ENCODE measurements at regions not wholly inside any gene's neighbourhood (a gene's known extent, or its start where the extent isn't known, plus 50 kb on each side); places are given as distances from the start of the nearest gene placed in this dataset.

GRCh38 chr2:195451160-195451559, 205.9 kb upstream of the SLC39A10 start:
- ChIA-PET CTCF (no interaction called here), POLR2A (interaction anchor here (0.7 kb wide), 1 partner anchor 111 kb away, joined by 8 read pairs; no protein-coding TSS in a partner anchor)
- H3K27me3 ChIP-seq (replicated peaks in 1 of 4; ENCODE audit: control extremely low read depth in 1 of 4, control insufficient read depth in 3 of 4, insufficient read depth in 4 of 4, low read length in 3 of 4), result no peaks in the 10 kb centered on the region
- no peaks in the 10 kb centered on the region for H3K4me1 ChIP-seq (ENCODE audit: control insufficient read depth in 2 of 2, insufficient read depth in 2 of 2, low read length in 2 of 2)
- no peak overlapping the region for H3K4me3 ChIP-seq (ENCODE audit: control extremely low read depth in 1 of 5, extremely low read depth in 1 of 5, insufficient read depth in 1 of 5, low read depth in 2 of 5, low read length in 4 of 5)
- Mint-ChIP-seq H3K4me3 (no peak overlapping the region), H3K27ac (no peak overlapping the region), H3K27me3 (no peaks in the 10 kb centered on the region), H3K9me3 (ENCODE audit: insufficient read depth) (no peaks in the 10 kb centered on the region), H3K4me1 (no peaks in the 10 kb centered on the region)
- no peak overlapping the region for H3K9ac ChIP-seq (ENCODE audit: low read length)
- DNase-seq (no peak), ATAC-seq (ENCODE audit: low read depth) (no peak)
- no peak overlapping the region for H3K27ac ChIP-seq (ENCODE audit: low read length in 2 of 2)
- H4K20me1 ChIP-seq (ENCODE audit: control insufficient read depth, insufficient read depth, low read length, poor library complexity, severe bottlenecking), result no peaks in the 10 kb centered on the region
- intact Hi-C loops (cut with micrococcal nuclease), result no loop called here
- no peaks in the 10 kb centered on the region for H3K36me3 ChIP-seq (replicated peaks in 1 of 2; ENCODE audit: control extremely low read depth in 1 of 2, control insufficient read depth in 1 of 2, extremely low read depth in 1 of 2, insufficient read depth in 2 of 2, low read length in 1 of 2)
- 90% methylated on average over 2 of the region's 4 CpGs for WGBS (ENCODE audit: insufficient coverage)
- H3K9me3 ChIP-seq (ENCODE audit: control extremely low read depth in 1 of 3, control insufficient read depth in 2 of 3, insufficient read depth in 1 of 3, low read length in 2 of 3), result peaks cover 0 to 3% (median 0%) of the 10 kb centered on the region in 3 donors
- no peak overlapping the region for H3K4me2 ChIP-seq (replicated peaks; ENCODE audit: low read depth, low read length, poor library complexity, severe bottlenecking)
- no peaks in the 10 kb centered on the region for H3K79me2 ChIP-seq (ENCODE audit: control insufficient read depth, insufficient read depth, low read length)
- TF ChIP-seq EZH2 (IDR thresholded peaks at IDR 0.05; ENCODE audit: borderline replicate concordance, insufficient read depth, low read depth, low read length, poor library complexity, severe bottlenecking) (no peak), CTCF (IDR thresholded peaks at IDR 0.05) (no peak)
- H2AFZ ChIP-seq (ENCODE audit: insufficient read depth, low read depth, low read length, poor library complexity, severe bottlenecking), result no peak overlapping the region

GRCh38 chr2:195450552-195451113, 206.4 kb upstream of the SLC39A10 start:
- Histone ChIP-seq H3K79me2 (ENCODE audit: control insufficient read depth, insufficient read depth, low read length) (no peaks in the 10 kb centered on the region), H3K4me3 (ENCODE audit: control extremely low read depth in 1 of 5, extremely low read depth in 1 of 5, insufficient read depth in 1 of 5, low read depth in 2 of 5, low read length in 4 of 5) (no peak overlapping the region), H3K27ac (ENCODE audit: low read length in 2 of 2) (no peak overlapping the region), H3K36me3 (replicated peaks in 1 of 2; ENCODE audit: control extremely low read depth in 1 of 2, control insufficient read depth in 1 of 2, extremely low read depth in 1 of 2, insufficient read depth in 2 of 2, low read length in 1 of 2) (no peaks in the 10 kb centered on the region), H2AFZ (ENCODE audit: insufficient read depth, low read depth, low read length, poor library complexity, severe bottlenecking) (no peak overlapping the region), H3K4me2 (replicated peaks; ENCODE audit: low read depth, low read length, poor library complexity, severe bottlenecking) (no peak overlapping the region), H3K4me1 (ENCODE audit: control insufficient read depth in 2 of 2, insufficient read depth in 2 of 2, low read length in 2 of 2) (no peaks in the 10 kb centered on the region), H3K9me3 (ENCODE audit: control extremely low read depth in 1 of 3, control insufficient read depth in 2 of 3, insufficient read depth in 1 of 3, low read length in 2 of 3) (peaks cover 0 to 3% (median 1%) of the 10 kb centered on the region in 3 donors), H4K20me1 (ENCODE audit: control insufficient read depth, insufficient read depth, low read length, poor library complexity, severe bottlenecking) (no peaks in the 10 kb centered on the region), H3K27me3 (replicated peaks in 1 of 4; ENCODE audit: control extremely low read depth in 1 of 4, control insufficient read depth in 3 of 4, insufficient read depth in 4 of 4, low read length in 3 of 4) (no peaks in the 10 kb centered on the region), H3K9ac (ENCODE audit: low read length) (no peak overlapping the region)
- TF ChIP-seq CTCF (IDR thresholded peaks at IDR 0.05) (no peak), EZH2 (IDR thresholded peaks at IDR 0.05; ENCODE audit: borderline replicate concordance, insufficient read depth, low read depth, low read length, poor library complexity, severe bottlenecking) (no peak)
- intact Hi-C loops (cut with micrococcal nuclease), result no loop called here
- DNase-seq (no peak), ATAC-seq (ENCODE audit: low read depth) (no peak)
- 100% methylated on average over 1 of the region's 3 CpGs for WGBS (ENCODE audit: insufficient coverage)
- ChIA-PET CTCF (interaction anchor here (1.0 kb wide), 1 partner anchor 210 kb away, joined by 5 read pairs; no protein-coding TSS in a partner anchor), POLR2A (no interaction called here)
- Mint-ChIP-seq H3K27me3 (no peaks in the 10 kb centered on the region), H3K27ac (no peak overlapping the region), H3K4me1 (no peaks in the 10 kb centered on the region), H3K9me3 (ENCODE audit: insufficient read depth) (no peaks in the 10 kb centered on the region), H3K4me3 (no peak overlapping the region)

Data from B cell (primary cell).